Tibial artery (tissue), 4 donors: ENCODE measurements at regions not wholly inside any gene's neighbourhood (a gene's known extent, or its start where the extent isn't known, plus 50 kb on each side); places are given as distances from the start of the nearest gene placed in this dataset.

Source experiments
- DNase-seq, 2 donors: peaks; one replicate each; pipeline ENCODE4 v3.0.0-alpha.2; 2019
- H3K27ac ChIP-seq, 2 donors: fragments of 200-600 bp; sonication (generic) in 1 of 2; 1 replicate in 1 of 2; 2 replicates in 1 of 2; pipeline ENCODE4 v1.5.1; 2018 to 2019; ENCODE audit warnings: mild to moderate bottlenecking in 1 of 2
- H3K27me3 ChIP-seq, 2 donors: fragments of 200-600 bp; sonication (generic) in 1 of 2; one replicate each; pipeline versions ENCODE4 v1.5.1 to v1.6.0; 2016 to 2019
- H3K36me3 ChIP-seq, 3 donors: fragments of 200-600 bp; sonication (generic) in 2 of 3; one replicate each; pipeline ENCODE4 v1.5.1; 2016 to 2019; ENCODE audit warnings: mild to moderate bottlenecking in 2 of 3
- H3K4me1 ChIP-seq, 4 donors: fragments of 200-600 bp; sonication (generic) in 2 of 4; 1 replicate in 3 of 4; 2 replicates in 1 of 4; pipeline ENCODE4 v1.5.1; 2016 to 2019
- H3K4me3 ChIP-seq, 2 donors: fragments of 200-600 bp; sonication (generic) in 1 of 2; 1 replicate in 1 of 2; 2 replicates in 1 of 2; pipeline ENCODE4 v1.5.1; 2018 to 2019; ENCODE audit warnings: mild to moderate bottlenecking in 2 of 2
- H3K9me3 ChIP-seq, 3 donors: fragments of 200-600 bp; sonication (generic) in 1 of 3; one replicate each; pipeline ENCODE4 v1.5.1; 2016 to 2019
- intact Hi-C: fragments of 100-400 bp; cut with DNase I; formaldehyde crosslinking; loops from one replicate; pipeline ENCODE4 v1.15.0; 2023; ENCODE audit warnings: low total_unique reads
- TF ChIP-seq, protein P1 (sequence below), 2 experiments: fragments of 200-600 bp in 1 of 2; fragments of 450-650 bp in 1 of 2; IDR thresholded peaks; one replicate each; pipeline ENCODE4 v1.5.1; 2017 to 2019; ENCODE audit warnings: antibody characterized with exemption in 2 of 2, mild to moderate bottlenecking in 1 of 2, moderate library complexity in 1 of 2

DNA sequence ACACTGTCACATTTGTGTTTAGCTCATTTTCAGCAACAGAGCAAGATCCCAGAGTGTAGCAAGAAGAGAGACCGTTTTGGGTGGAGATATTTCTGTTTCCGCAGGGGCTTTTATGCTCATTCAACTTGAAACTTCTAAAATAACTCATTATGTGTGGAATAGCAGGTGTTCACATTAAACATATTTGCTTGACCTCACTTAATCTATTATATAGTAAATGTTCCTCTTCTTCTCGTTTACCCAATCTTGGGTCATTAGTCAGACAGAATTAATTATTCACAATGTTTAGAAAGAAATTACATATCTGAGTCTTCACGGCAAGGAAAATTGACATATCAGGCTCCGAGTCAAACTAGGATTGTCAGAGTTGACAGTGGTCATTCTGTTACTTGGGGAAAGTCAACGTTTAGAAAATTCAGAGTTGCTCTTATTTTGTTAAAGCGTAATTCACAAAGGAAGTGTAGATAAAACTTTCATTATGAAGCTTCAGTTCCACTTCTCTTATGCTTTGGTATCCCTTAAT is 222.9 kb downstream of the TPRG1 start:
- DNase-seq, result no peak
- no peaks in the 10 kb centered on the region for H3K27me3 ChIP-seq
- intact Hi-C loops, result no loop called here
- TF ChIP-seq, protein P1, sequence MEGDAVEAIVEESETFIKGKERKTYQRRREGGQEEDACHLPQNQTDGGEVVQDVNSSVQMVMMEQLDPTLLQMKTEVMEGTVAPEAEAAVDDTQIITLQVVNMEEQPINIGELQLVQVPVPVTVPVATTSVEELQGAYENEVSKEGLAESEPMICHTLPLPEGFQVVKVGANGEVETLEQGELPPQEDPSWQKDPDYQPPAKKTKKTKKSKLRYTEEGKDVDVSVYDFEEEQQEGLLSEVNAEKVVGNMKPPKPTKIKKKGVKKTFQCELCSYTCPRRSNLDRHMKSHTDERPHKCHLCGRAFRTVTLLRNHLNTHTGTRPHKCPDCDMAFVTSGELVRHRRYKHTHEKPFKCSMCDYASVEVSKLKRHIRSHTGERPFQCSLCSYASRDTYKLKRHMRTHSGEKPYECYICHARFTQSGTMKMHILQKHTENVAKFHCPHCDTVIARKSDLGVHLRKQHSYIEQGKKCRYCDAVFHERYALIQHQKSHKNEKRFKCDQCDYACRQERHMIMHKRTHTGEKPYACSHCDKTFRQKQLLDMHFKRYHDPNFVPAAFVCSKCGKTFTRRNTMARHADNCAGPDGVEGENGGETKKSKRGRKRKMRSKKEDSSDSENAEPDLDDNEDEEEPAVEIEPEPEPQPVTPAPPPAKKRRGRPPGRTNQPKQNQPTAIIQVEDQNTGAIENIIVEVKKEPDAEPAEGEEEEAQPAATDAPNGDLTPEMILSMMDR (IDR thresholded peaks at IDR 0.05), result no peak
- no peak overlapping the region for H3K4me3 ChIP-seq
- H3K4me1 ChIP-seq, result no peaks in the 10 kb centered on the region
- no peaks in the 10 kb centered on the region for H3K36me3 ChIP-seq
- H3K9me3 ChIP-seq, result no peaks in the 10 kb centered on the region
- no peak overlapping the region for H3K27ac ChIP-seq

- Histone ChIP-seq H3K4me3 (no peak overlapping the region), H3K9me3 (no peaks in the 10 kb centered on the region), H3K36me3 (no peaks in the 10 kb centered on the region), H3K4me1 (no peaks in the 10 kb centered on the region), H3K27ac (no peak overlapping the region), H3K27me3 (no peaks in the 10 kb centered on the region)
- TF ChIP-seq, protein P1 (IDR thresholded peaks at IDR 0.05), result no peak
- no peak for DNase-seq
- intact Hi-C loops, result no loop called here
Measured at GRCh38 chr3:189395825-189396224, 224.1 kb downstream of the TPRG1 start.

DNA sequence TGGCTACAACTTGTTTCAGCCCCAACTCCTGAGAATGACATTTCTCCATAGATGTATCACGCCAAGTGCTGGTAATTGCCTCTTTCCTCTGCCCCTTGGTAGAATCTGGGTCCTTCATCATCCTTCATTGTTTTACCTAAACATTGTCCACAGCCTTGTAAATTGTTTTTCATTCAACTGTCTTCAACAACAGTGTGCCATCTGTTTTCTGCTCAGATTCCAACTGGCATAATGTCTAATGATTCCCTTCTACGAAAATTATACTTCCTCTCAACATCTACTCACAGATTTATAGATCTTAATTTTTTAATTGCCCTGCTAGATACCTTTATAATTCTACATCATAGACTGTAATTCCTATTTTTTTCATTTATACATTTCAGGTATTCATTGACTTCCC is 226.9 kb downstream of the TPRG1 start:
- no peaks in the 10 kb centered on the region for H3K4me1 ChIP-seq
- intact Hi-C loops, result no loop called here
- DNase-seq, result no peak
- H3K36me3 ChIP-seq, result no peaks in the 10 kb centered on the region
- H3K9me3 ChIP-seq, result no peaks in the 10 kb centered on the region
- H3K27me3 ChIP-seq, result no peaks in the 10 kb centered on the region
- TF ChIP-seq, protein P1 (IDR thresholded peaks at IDR 0.05), result no peak
- no peak overlapping the region for H3K4me3 ChIP-seq
- H3K27ac ChIP-seq, result no peak overlapping the region

- H3K27me3 ChIP-seq, result no peaks in the 10 kb centered on the region
- DNase-seq, result no peak
- no peak overlapping the region for H3K27ac ChIP-seq
- no peaks in the 10 kb centered on the region for H3K9me3 ChIP-seq
- H3K4me3 ChIP-seq, result no peak overlapping the region
- no peaks in the 10 kb centered on the region for H3K4me1 ChIP-seq
- TF ChIP-seq, protein P1 (IDR thresholded peaks at IDR 0.05), result no peak
- intact Hi-C loops, result no loop called here
- H3K36me3 ChIP-seq, result no peaks in the 10 kb centered on the region
Measured at GRCh38 chr3:189401196-189401595, 229.4 kb downstream of the TPRG1 start.

DNA sequence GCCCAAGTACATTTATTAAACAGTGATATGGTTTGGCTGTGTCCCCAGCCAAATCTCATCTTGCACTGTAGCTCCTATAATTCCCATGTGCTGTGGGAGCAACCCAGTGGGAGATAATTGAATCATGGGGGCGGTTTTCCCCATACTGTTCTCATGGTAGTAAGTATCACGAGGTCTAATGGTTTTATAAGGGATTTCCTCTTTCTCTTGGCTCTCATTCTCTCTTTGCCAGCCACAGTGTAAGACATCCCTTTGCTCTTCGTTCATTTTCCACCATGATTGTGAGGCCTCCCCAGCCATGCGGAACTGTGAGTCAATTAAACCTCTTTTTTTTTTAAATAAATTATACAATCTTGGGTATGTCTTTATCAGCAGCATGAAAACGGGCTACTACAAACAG is 228.0 kb upstream of the TP63 start:
- intact Hi-C loops, result no loop called here
- Histone ChIP-seq H3K27ac (no peak overlapping the region), H3K4me1 (no peaks in the 10 kb centered on the region), H3K27me3 (no peaks in the 10 kb centered on the region), H3K4me3 (no peak overlapping the region), H3K36me3 (no peaks in the 10 kb centered on the region), H3K9me3 (no peaks in the 10 kb centered on the region)
- TF ChIP-seq, protein P1 (IDR thresholded peaks at IDR 0.05), result no peak
- DNase-seq, result no peak

GRCh38 chr3:189404024-189404423 is 227.2 kb upstream of the TP63 start:
- no peak for DNase-seq
- H3K27ac ChIP-seq, result no peak overlapping the region
- TF ChIP-seq, protein P1 (IDR thresholded peaks at IDR 0.05), result no peak
- H3K4me3 ChIP-seq, result no peak overlapping the region
- no peaks in the 10 kb centered on the region for H3K27me3 ChIP-seq
- H3K36me3 ChIP-seq, result no peaks in the 10 kb centered on the region
- no peaks in the 10 kb centered on the region for H3K4me1 ChIP-seq
- H3K9me3 ChIP-seq, result no peaks in the 10 kb centered on the region
- intact Hi-C loops, result no loop called here
